Ascending aorta (tissue), 2 donors: ENCODE measurements at regions not wholly inside any gene's neighbourhood (a gene's known extent, or its start where the extent isn't known, plus 50 kb on each side); places are given as distances from the start of the nearest gene placed in this dataset.

Source experiments
- DNase-seq, 2 donors: peaks; one replicate each; pipeline ENCODE4 v3.0.0-alpha.2; 2019; ENCODE audit warnings: low spot score in 2 of 2
- H3K27ac ChIP-seq, 2 donors: fragments of 200-600 bp; sonication (generic); one replicate each; pipeline ENCODE4 v1.5.1; 2016 to 2017; ENCODE audit warnings: mild to moderate bottlenecking in 1 of 2
- H3K27me3 ChIP-seq: fragments of 200-600 bp; sonication (generic); one replicate; pipeline ENCODE4 v1.5.1; 2017
- H3K36me3 ChIP-seq, 2 donors: fragments of 200-600 bp; sonication (generic); one replicate each; pipeline ENCODE4 v1.5.1; 2016
- H3K4me1 ChIP-seq, 2 donors: fragments of 200-600 bp; sonication (generic); one replicate each; pipeline ENCODE4 v1.5.1; 2016 to 2017; ENCODE audit warnings: mild to moderate bottlenecking in 1 of 2
- H3K4me3 ChIP-seq, 2 donors: fragments of 200-600 bp; sonication (generic); one replicate each; pipeline ENCODE4 v1.5.1; 2016 to 2017; ENCODE audit warnings: mild to moderate bottlenecking in 1 of 2
- H3K9me3 ChIP-seq, 2 donors: fragments of 200-600 bp; sonication (generic); one replicate each; pipeline ENCODE4 v1.5.1; 2016
- intact Hi-C: fragments of 100-400 bp; cut with DNase I; formaldehyde crosslinking; loops from one replicate; pipeline ENCODE4 v1.15.1; 2023
- TF ChIP-seq, protein P1 (sequence below), 3 experiments: fragments of 200-600 bp in 2 of 3; fragments of 450-650 bp in 1 of 3; sonication (generic) in 2 of 3; IDR thresholded peaks; one replicate each; pipeline ENCODE4 v1.5.1; 2016 to 2019; ENCODE audit warnings: antibody characterized with exemption in 3 of 3, mild to moderate bottlenecking in 1 of 3, moderate library complexity in 1 of 3

DNA sequence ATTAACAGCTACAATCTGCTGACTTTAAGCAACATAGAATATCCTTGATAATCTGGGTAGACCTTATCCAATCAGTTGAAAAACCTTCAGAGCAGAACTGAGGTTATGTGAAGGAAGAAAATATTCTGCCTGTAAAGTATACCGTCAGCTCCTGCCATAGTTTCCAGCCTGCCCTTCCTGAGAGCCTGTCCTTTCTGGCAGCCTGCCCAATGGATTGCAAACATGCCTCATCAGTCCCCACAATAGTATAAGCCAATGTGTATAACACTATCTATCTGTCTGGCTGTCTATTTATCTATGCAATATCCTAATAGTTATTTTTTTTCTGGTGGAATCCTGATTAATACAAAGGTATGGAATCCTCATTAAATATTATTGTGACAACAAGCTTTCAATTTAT lies 489.2 kb upstream of the KCND2 start:
- H3K4me3 ChIP-seq, result no peak overlapping the region
- no peaks in the 10 kb centered on the region for H3K36me3 ChIP-seq
- H3K4me1 ChIP-seq, result no peaks in the 10 kb centered on the region
- no peaks in the 10 kb centered on the region for H3K9me3 ChIP-seq
- TF ChIP-seq, protein P1, sequence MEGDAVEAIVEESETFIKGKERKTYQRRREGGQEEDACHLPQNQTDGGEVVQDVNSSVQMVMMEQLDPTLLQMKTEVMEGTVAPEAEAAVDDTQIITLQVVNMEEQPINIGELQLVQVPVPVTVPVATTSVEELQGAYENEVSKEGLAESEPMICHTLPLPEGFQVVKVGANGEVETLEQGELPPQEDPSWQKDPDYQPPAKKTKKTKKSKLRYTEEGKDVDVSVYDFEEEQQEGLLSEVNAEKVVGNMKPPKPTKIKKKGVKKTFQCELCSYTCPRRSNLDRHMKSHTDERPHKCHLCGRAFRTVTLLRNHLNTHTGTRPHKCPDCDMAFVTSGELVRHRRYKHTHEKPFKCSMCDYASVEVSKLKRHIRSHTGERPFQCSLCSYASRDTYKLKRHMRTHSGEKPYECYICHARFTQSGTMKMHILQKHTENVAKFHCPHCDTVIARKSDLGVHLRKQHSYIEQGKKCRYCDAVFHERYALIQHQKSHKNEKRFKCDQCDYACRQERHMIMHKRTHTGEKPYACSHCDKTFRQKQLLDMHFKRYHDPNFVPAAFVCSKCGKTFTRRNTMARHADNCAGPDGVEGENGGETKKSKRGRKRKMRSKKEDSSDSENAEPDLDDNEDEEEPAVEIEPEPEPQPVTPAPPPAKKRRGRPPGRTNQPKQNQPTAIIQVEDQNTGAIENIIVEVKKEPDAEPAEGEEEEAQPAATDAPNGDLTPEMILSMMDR (IDR thresholded peaks at IDR 0.05), result no peak
- H3K27me3 ChIP-seq, result no peaks in the 10 kb centered on the region
- intact Hi-C loops, result no loop called here
- no peak overlapping the region for H3K27ac ChIP-seq
- DNase-seq, result no peak

DNA sequence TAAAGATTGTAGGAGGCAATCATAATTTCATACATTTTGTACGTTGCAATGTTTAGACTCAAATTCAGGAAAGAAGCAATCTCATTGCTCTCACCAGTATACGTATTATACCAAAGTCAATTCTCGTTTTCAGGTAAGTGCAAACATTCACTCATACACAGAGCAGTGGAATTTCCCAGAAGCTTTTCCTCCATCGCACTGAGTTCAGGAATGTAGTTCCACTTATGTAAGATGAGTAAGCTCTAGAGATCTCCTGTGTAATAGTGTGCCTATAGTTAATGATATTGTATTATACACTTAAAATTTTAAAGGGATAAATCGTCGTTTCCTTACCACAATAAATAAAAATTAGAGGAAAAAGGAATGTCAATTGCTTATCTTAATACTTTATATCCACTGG lies 470.8 kb upstream of the KCND2 start:
- TF ChIP-seq, protein P1 (IDR thresholded peaks at IDR 0.05), result no peak
- DNase-seq, result no peak
- H3K27ac ChIP-seq, result no peak overlapping the region
- no peak overlapping the region for H3K4me3 ChIP-seq
- no peaks in the 10 kb centered on the region for H3K36me3 ChIP-seq
- intact Hi-C loops, result no loop called here
- no peaks in the 10 kb centered on the region for H3K4me1 ChIP-seq
- H3K9me3 ChIP-seq, result no peaks in the 10 kb centered on the region
- H3K27me3 ChIP-seq, result no peaks in the 10 kb centered on the region

DNA sequence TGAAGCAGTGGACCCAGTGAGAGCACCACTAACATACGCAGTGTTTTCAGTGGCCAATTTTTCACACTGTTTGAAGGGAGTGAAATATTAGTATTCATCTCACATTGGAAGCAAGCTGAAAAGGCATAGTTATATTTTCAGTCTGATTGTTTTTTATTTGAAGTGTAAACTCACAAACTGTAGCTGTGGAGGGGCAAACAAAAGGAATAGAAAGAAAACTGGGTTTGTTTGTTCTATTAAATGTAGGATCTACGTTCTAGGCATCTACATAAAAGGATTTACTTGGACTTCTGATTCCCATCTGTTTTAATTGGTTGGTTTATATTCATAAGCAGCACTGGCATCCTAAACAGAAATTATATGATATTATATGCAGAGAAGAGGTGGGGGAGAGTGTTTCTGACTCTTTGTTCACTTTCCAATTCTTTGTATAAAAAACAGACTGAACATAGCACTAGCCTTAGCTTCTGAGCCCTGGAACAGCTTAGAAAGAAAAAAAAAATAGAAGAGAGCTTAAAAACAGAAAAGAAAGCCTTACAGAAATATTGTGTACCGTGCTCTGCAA lies 447.8 kb upstream of the KCND2 start:
- intact Hi-C loops, result no loop called here
- no peak for DNase-seq

DNA sequence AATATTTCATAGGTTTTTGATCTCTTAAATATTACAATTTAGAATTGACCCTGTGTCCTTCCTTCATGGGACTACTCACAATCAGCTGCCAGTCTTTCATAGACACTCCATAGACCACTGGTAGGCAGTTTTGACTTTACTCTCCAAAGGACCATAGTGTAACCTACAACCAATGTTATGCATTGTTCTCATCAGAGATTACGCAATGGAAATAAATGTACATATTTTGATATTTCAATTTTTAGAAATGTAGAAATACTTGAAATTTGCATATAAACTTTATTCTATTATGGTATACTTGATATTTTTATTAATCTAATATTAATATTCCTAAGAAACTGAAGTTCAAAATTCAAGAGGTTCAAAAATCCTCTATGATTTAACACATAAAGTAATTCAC lies 446.4 kb upstream of the KCND2 start:
- TF ChIP-seq, protein P1 (IDR thresholded peaks at IDR 0.05), result no peak
- Histone ChIP-seq H3K4me3 (no peak overlapping the region), H3K27ac (no peak overlapping the region), H3K9me3 (peaks cover 0 to 5% of the 10 kb centered on the region in 2 donors), H3K27me3 (no peaks in the 10 kb centered on the region), H3K36me3 (no peaks in the 10 kb centered on the region), H3K4me1 (no peaks in the 10 kb centered on the region)
- intact Hi-C loops, result no loop called here
- DNase-seq, result no peak

More for the DNA sequence above, 447.8 kb upstream of the KCND2 start:
- H3K36me3 ChIP-seq, result no peaks in the 10 kb centered on the region
- H3K4me3 ChIP-seq, result no peak overlapping the region
- H3K27ac ChIP-seq, result no peak overlapping the region
- H3K27me3 ChIP-seq, result no peaks in the 10 kb centered on the region
- TF ChIP-seq, protein P1 (IDR thresholded peaks at IDR 0.05), result no peak
- no peaks in the 10 kb centered on the region for H3K4me1 ChIP-seq
- H3K9me3 ChIP-seq, result peaks cover 0 to 13% of the 10 kb centered on the region in 2 donors

DNA sequence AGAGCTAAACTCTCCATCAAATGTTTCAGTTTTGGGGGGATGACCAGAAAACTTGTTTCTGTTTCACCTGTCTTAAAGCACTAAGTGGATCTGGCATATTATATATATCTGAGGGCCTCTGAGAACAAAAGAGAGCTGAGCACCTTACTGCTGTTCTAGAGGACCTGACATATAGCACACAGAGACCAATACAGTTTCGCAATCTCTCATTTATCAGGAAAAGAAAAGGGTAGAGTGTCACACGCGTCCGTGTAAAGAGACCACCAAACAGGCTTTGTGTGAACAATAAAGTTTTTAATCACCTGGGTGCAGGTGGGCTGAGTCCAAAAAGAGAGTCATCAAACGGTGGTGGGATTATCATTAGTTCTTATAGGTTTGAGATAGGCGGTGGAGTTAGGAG lies 434.5 kb upstream of the KCND2 start:
- intact Hi-C loops, result no loop called here
- H3K4me1 ChIP-seq, result no peaks in the 10 kb centered on the region
- no peaks in the 10 kb centered on the region for H3K36me3 ChIP-seq
- no peaks in the 10 kb centered on the region for H3K27me3 ChIP-seq
- TF ChIP-seq, protein P1 (IDR thresholded peaks at IDR 0.05), result no peak
- DNase-seq, result no peak
- H3K4me3 ChIP-seq, result no peak overlapping the region
- peaks cover 0 to 5% of the 10 kb centered on the region in 2 donors for H3K9me3 ChIP-seq
- H3K27ac ChIP-seq, result no peak overlapping the region

DNA sequence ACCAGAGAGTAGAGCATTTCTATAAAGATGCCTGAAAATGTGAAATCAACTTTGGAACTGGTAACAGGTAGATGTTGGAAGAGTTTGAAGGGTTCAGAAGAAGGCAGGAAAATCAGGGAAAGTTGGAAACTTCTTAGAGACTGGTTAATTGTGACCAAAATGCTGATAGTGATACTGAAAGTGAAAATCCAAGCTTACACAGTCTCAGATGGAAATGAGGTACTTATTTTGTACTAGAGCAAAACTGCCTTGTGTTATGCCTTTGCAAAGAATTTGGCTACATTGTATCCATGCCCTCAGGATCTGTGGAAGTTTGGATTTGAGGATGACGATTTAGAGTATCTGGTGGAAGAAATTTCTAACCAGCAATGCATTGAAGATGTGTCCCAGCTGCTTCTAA lies 430.6 kb upstream of the KCND2 start:
- H3K9me3 ChIP-seq, result peaks cover 0 to 5% of the 10 kb centered on the region in 2 donors
- no peaks in the 10 kb centered on the region for H3K27me3 ChIP-seq
- no peak for DNase-seq
- H3K36me3 ChIP-seq, result no peaks in the 10 kb centered on the region
- H3K4me3 ChIP-seq, result no peak overlapping the region
- no peak overlapping the region for H3K27ac ChIP-seq
- H3K4me1 ChIP-seq, result no peaks in the 10 kb centered on the region
- TF ChIP-seq, protein P1 (IDR thresholded peaks at IDR 0.05), result no peak
- intact Hi-C loops, result no loop called here
